ENCODE measurements at regions not wholly inside any gene's neighbourhood (a gene's known extent, or its start where the extent isn't known, plus 50 kb on each side); places are given as distances from the start of the nearest gene placed in this dataset.

GRCh38 chr1:65694933-65695332 lies 97.8 kb upstream of the PDE4B start:
- no peak for TF ChIP-seq CTCF (IDR thresholded peaks at IDR 0.05)
- no peak for TF ChIP-seq EZH2 (IDR thresholded peaks at IDR 0.05)

Measured in neural progenitor cell (in vitro differentiated cells).